H1 (cell line): ENCODE measurements at regions not wholly inside any gene's neighbourhood (a gene's known extent, or its start where the extent isn't known, plus 50 kb on each side); places are given as distances from the start of the nearest gene placed in this dataset.

Source experiments
- CTCF ChIA-PET: fragments of 300-600 bp; sonication (Branson Sonifier 250); formaldehyde crosslinking; loops from one replicate; lab custom pipeline; 2021; ENCODE audit not compliant: partially characterized antibody; lab: Charles Lee
- POLR2A ChIA-PET: fragments of 300-600 bp; sonication (Branson Sonifier 250); formaldehyde crosslinking; loops from one replicate; lab custom pipeline; 2021; ENCODE audit warnings: inconsistent platforms; ENCODE audit not compliant: partially characterized antibody; lab: Charles Lee
- DNase-seq, 2 experiments: peaks; one replicate each; pipeline versions ENCODE4 v3.0.0 to v3.0.0-alpha.2; 2010 to 2022; ENCODE audit warnings: low spot score in 2 of 2, low read depth in 1 of 2, mixed read lengths in 1 of 2
- FAIRE-seq: peaks from 2 replicates; lab custom pipeline; 2011; peaks lifted over from hg19 to GRCh38; lab: Jason Lieb, UNC
- H2AFZ ChIP-seq: 2 replicates; pipeline ENCODE4 v1.8.1; 2012; ENCODE audit warnings: low read length, inconsistent platforms
- H2AK5ac ChIP-seq: 2 replicates; pipeline ENCODE4 v1.6.1; 2013; ENCODE audit warnings: low read depth, low read length
- H2BK120ac ChIP-seq: replicated peaks from 2 replicates; pipeline ENCODE3; 2013; ENCODE audit warnings: low read depth, low read length, inconsistent platforms
- H2BK12ac ChIP-seq: 2 replicates; pipeline ENCODE4 v1.6.1; 2013; ENCODE audit warnings: low read depth, low read length
- H2BK15ac ChIP-seq: 2 replicates; pipeline ENCODE4 v1.6.1; 2013; ENCODE audit warnings: low read length
- H2BK20ac ChIP-seq: 2 replicates; pipeline ENCODE4 v1.6.1; 2013; ENCODE audit warnings: low read length
- H2BK5ac ChIP-seq: 2 replicates; pipeline ENCODE4 v1.6.1; 2013; ENCODE audit warnings: low read depth, low read length
- H3K14ac ChIP-seq: 2 replicates; pipeline ENCODE4 v1.6.1; 2013; ENCODE audit warnings: inconsistent platforms; ENCODE audit not compliant: insufficient read length
- H3K18ac ChIP-seq: 2 replicates; pipeline ENCODE4 v1.6.1; 2013; ENCODE audit warnings: low read length; ENCODE audit errors: extremely low read depth
- H3K23ac ChIP-seq: 2 replicates; pipeline ENCODE4 v1.6.1; 2013; ENCODE audit warnings: inconsistent platforms; ENCODE audit not compliant: insufficient read length
- H3K23me2 ChIP-seq: 2 replicates; pipeline ENCODE4 v1.6.1; 2013; ENCODE audit warnings: low read depth, low read length
- H3K27ac ChIP-seq: 2 replicates; pipeline ENCODE4 v1.6.1; 2011; ENCODE audit warnings: low read depth, low read length, inconsistent platforms
- H3K27me3 ChIP-seq, 4 experiments: replicated peaks in 1 of 4; 1 replicate in 1 of 4; 2 replicates in 3 of 4; pipeline versions ENCODE4 v1.6.1 to v1.8.1; 2011 to 2013; ENCODE audit warnings: low read length in 3 of 4, mild to moderate bottlenecking in 3 of 4, inconsistent platforms in 2 of 4, mixed read lengths in 2 of 4, moderate library complexity in 1 of 4; ENCODE audit not compliant: control insufficient read depth in 3 of 4, insufficient read depth in 3 of 4; ENCODE audit errors: extremely low read depth in 1 of 4
- H3K36me3 ChIP-seq, 4 experiments: 2 replicates each; pipeline versions ENCODE4 v1.6.1 to v1.8.1; 2011 to 2013; ENCODE audit warnings: mild to moderate bottlenecking in 4 of 4, low read length in 3 of 4, moderate library complexity in 2 of 4, control low read depth in 1 of 4, inconsistent platforms in 1 of 4; ENCODE audit not compliant: insufficient read depth in 4 of 4, control insufficient read depth in 2 of 4
- H3K4ac ChIP-seq: replicated peaks from 2 replicates; pipeline ENCODE3; 2013; ENCODE audit warnings: low read length, low read depth, mixed read lengths, inconsistent platforms; ENCODE audit not compliant: insufficient read length
- H3K4me1 ChIP-seq, 4 experiments: replicated peaks in 1 of 4; 1 replicate in 1 of 4; 2 replicates in 3 of 4; pipeline versions ENCODE4 v1.6.1 to v1.8.1; 2011 to 2013; ENCODE audit warnings: low read length in 3 of 4, inconsistent platforms in 2 of 4, mixed read lengths in 1 of 4; ENCODE audit not compliant: insufficient read depth in 4 of 4, control insufficient read depth in 3 of 4
- H3K4me2 ChIP-seq, 2 experiments: 2 replicates each; pipeline versions ENCODE4 v1.6.1 to v1.8.1; 2011 to 2013; ENCODE audit warnings: low read depth in 2 of 2, low read length in 2 of 2, control low read depth in 1 of 2, inconsistent platforms in 1 of 2, mild to moderate bottlenecking in 1 of 2; ENCODE audit not compliant: insufficient read depth in 1 of 2
- H3K4me3 ChIP-seq, 4 experiments: fragments of 200-600, 300-600 bp in 1 of 4; sonication (generic), shearing (Covaris generic), sonication (Bioruptor Twin) in 1 of 4; 2 replicates each; pipeline versions ENCODE4 v1.5.1 to v1.8.1; 2011 to 2016; ENCODE audit warnings: low read length in 4 of 4, low read depth in 3 of 4, control low read depth in 2 of 4, inconsistent platforms in 2 of 4, mild to moderate bottlenecking in 2 of 4, mixed read lengths in 1 of 4, moderate library complexity in 1 of 4; ENCODE audit not compliant: insufficient read depth in 2 of 4; ENCODE audit errors: extremely low read depth in 1 of 4
- H3K56ac ChIP-seq: replicated peaks from 2 replicates; pipeline ENCODE3; 2013; ENCODE audit warnings: low read depth, mild to moderate bottlenecking, mixed read lengths, low read length, inconsistent platforms; ENCODE audit not compliant: insufficient read length
- H3K79me1 ChIP-seq: 2 replicates; pipeline ENCODE4 v1.6.1; 2013; ENCODE audit warnings: low read depth, low read length, control low read depth
- H3K79me2 ChIP-seq, 2 experiments: 2 replicates each; pipeline versions ENCODE4 v1.6.1 to v1.8.1; 2012 to 2013; ENCODE audit warnings: low read length in 2 of 2, mild to moderate bottlenecking in 2 of 2, inconsistent platforms in 1 of 2; ENCODE audit not compliant: insufficient read depth in 2 of 2, control insufficient read depth in 1 of 2
- H3K9ac ChIP-seq, 4 experiments: replicated peaks in 1 of 4; 1 replicate in 1 of 4; 2 replicates in 3 of 4; pipeline versions ENCODE4 v1.6.1 to v1.8.1; 2011 to 2013; ENCODE audit warnings: low read depth in 3 of 4, low read length in 3 of 4, control low read depth in 2 of 4, mild to moderate bottlenecking in 2 of 4, moderate library complexity in 2 of 4, inconsistent platforms in 1 of 4; ENCODE audit errors: extremely low read depth in 1 of 4
- H3K9me3 ChIP-seq, 2 experiments: 2 replicates each; pipeline versions ENCODE4 v1.6.1 to v1.8.1; 2012 to 2013; ENCODE audit warnings: mild to moderate bottlenecking in 2 of 2, moderate library complexity in 2 of 2, control low read depth in 1 of 2, inconsistent platforms in 1 of 2, low read depth in 1 of 2, low read length in 1 of 2, mixed read lengths in 1 of 2; ENCODE audit not compliant: insufficient read depth in 2 of 2
- H4K20me1 ChIP-seq, 2 experiments: replicated peaks in 1 of 2; 2 replicates each; pipeline versions ENCODE3 to v1.8.1; 2011 to 2013; ENCODE audit warnings: inconsistent platforms in 2 of 2, low read length in 2 of 2, mild to moderate bottlenecking in 1 of 2; ENCODE audit not compliant: insufficient read depth in 2 of 2, control insufficient read depth in 1 of 2
- H4K5ac ChIP-seq: 2 replicates; pipeline ENCODE4 v1.6.1; 2013; ENCODE audit warnings: low read length, low read depth, mixed read lengths, inconsistent platforms; ENCODE audit not compliant: insufficient read length
- H4K8ac ChIP-seq: 2 replicates; pipeline ENCODE4 v1.8.0; 2013; ENCODE audit warnings: mild to moderate bottlenecking, moderate library complexity, low read length, inconsistent platforms; ENCODE audit not compliant: insufficient read depth; ENCODE audit errors: extremely low read depth
- H4K91ac ChIP-seq: replicated peaks from 2 replicates; pipeline ENCODE3; 2013; ENCODE audit warnings: low read length, mixed read lengths, inconsistent platforms; ENCODE audit not compliant: insufficient read length
- CHD1 ChIP-seq: IDR thresholded peaks from 2 replicates; pipeline ENCODE4 v1.6.1; 2012; ENCODE audit warnings: low read depth, low read length, improper control_type of control experiment
- KDM4A ChIP-seq: IDR thresholded peaks from one replicate; pipeline ENCODE4 v1.7.1; 2012; ENCODE audit warnings: low read depth, mild to moderate bottlenecking, moderate library complexity, low read length, inconsistent platforms; ENCODE audit not compliant: severe bottlenecking
- NRF1 ChIP-seq: IDR thresholded peaks from 2 replicates; pipeline ENCODE4 v1.6.1; 2011; ENCODE audit warnings: mild to moderate bottlenecking, low read depth, low read length, improper control_type of control experiment
- RAD21 ChIP-seq, 2 experiments: IDR thresholded peaks in 1 of 2; conservative IDR thresholded peaks in 1 of 2; 2 replicates each; pipeline ENCODE4 v1.6.1; 2011; ENCODE audit warnings: low read depth in 2 of 2, low read length in 2 of 2, improper control_type of control experiment in 1 of 2, inconsistent platforms in 1 of 2, mild to moderate bottlenecking in 1 of 2, moderate library complexity in 1 of 2
- TCF12 ChIP-seq: IDR thresholded peaks from 2 replicates; pipeline ENCODE4 v1.6.1; 2011; ENCODE audit warnings: low read depth, mild to moderate bottlenecking, low read length
- WGBS, 2 experiments: shearing (Covaris generic) in 1 of 2; methylation state at CpG; one replicate each; pipeline versions ENCODE4 v1.1.6 to v1.1.7; 2013 to 2015; ENCODE audit warnings: low lambda C conversion rate in 2 of 2, mixed read lengths in 2 of 2, inconsistent platforms in 1 of 2, low coverage in 1 of 2, missing lambda C conversion rate in 1 of 2; ENCODE audit not compliant: insufficient replicate concordance in 2 of 2, insufficient coverage in 1 of 2, insufficient read length in 1 of 2; ENCODE audit errors: extremely low coverage in 1 of 2, missing lambda C conversion rate in 1 of 2; 5-methylcytosine and 5-hydroxymethylcytosine counted together
- TF ChIP-seq, protein P1 (sequence below): IDR thresholded peaks from 2 replicates; pipeline ENCODE4 v1.6.1; 2012; ENCODE audit warnings: low read length, inconsistent platforms

DNA sequence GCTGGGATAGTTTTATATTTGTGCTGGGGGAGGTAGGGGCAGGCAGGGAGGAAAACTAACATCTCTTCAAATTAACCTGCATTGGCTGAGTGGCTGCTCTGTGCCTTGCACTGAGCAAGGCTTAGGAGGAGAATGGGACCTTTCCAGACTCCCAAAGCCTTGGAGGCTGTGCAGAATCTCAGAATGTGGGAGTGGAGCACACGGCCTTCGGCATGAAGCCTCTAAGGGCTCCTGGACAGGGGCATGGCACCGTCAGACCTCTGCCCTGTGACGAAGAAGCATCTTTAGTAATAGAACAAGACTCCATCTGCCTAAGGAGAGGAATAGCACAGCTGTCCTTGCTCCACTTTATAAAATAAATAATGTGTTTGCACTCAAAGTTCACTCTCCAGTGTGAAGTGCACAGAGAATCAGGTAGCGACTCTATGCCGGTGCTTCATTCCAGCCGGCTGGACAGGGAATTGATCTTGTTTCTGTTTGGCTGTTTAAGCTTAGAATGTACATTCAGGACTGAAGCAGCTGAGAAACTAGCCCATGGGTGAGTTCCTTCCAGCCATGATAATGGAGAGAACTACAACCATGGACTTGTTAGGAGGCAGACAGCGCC lies 228.5 kb upstream of the ADAMTS9 start:
- Histone ChIP-seq H2BK20ac (no peak overlapping the region; the same call in 1 of the 2 replicates), H3K4ac (no peak overlapping the region), H4K91ac (no peak overlapping the region), H2BK15ac (no peak overlapping the region), H3K23me2 (no peaks in the 10 kb centered on the region), H3K4me3 (no peak overlapping the region), H3K27me3 (peaks cover 0 to 5% (median under 1%) of the 10 kb centered on the region in 4 experiments; a peak in 2 of 7 replicates), H3K27ac (no peak overlapping the region), H3K79me2 (no peaks in the 10 kb centered on the region), H2BK120ac (no peak overlapping the region), H3K56ac (no peak overlapping the region), H3K23ac (no peak overlapping the region), H3K36me3 (no peaks in the 10 kb centered on the region), H3K4me1 (peaks cover 2 to 16% (median 6%) of the 10 kb centered on the region in 4 experiments; a peak in 4 of 7 replicates), H2BK12ac (no peak overlapping the region), H3K9ac (no peak overlapping the region), H3K4me2 (0 out of 4 replicates have a peak overlapping the region, but pooled peaks of 1 of the 2 experiments have one; percentile 47), H2AK5ac (peak overlapping the region; percentile 34; the same call in 1 of the 2 replicates), H3K9me3 (no peaks in the 10 kb centered on the region), H4K8ac (no peak overlapping the region), H3K79me1 (no peaks in the 10 kb centered on the region), H3K18ac (no peak overlapping the region; the same call in none of the 2 replicates), H4K20me1 (no peaks in the 10 kb centered on the region), H2BK5ac (no peak overlapping the region), H4K5ac (no peak overlapping the region), H3K14ac (no peak overlapping the region), H2AFZ (no peak overlapping the region)
- 85% methylated on average over 8 of the region's 8 CpGs; no CpG with 5 or more reads in 1 of the 2 experiments for WGBS, 2 experiments
- ChIA-PET CTCF (interaction anchor here (1.1 kb wide), 1 partner anchor 254 kb away, joined by 3 read pairs; no protein-coding TSS in a partner anchor), POLR2A (no interaction called here)
- no peak for DNase-seq
- no peak for FAIRE-seq
- TF ChIP-seq CHD1, result no peak
- no peak for TF ChIP-seq NRF1
- no peak for TF ChIP-seq RAD21 (IDR thresholded peaks at IDR 0.05 in 1 of 2, conservative IDR thresholded peaks at IDR 0.05 in 1 of 2; ENCODE audit: low read depth in 2 of 2, low read length in 2 of 2)
- TF ChIP-seq, protein P1, sequence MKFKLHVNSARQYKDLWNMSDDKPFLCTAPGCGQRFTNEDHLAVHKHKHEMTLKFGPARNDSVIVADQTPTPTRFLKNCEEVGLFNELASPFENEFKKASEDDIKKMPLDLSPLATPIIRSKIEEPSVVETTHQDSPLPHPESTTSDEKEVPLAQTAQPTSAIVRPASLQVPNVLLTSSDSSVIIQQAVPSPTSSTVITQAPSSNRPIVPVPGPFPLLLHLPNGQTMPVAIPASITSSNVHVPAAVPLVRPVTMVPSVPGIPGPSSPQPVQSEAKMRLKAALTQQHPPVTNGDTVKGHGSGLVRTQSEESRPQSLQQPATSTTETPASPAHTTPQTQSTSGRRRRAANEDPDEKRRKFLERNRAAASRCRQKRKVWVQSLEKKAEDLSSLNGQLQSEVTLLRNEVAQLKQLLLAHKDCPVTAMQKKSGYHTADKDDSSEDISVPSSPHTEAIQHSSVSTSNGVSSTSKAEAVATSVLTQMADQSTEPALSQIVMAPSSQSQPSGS, result no peak
- TF ChIP-seq TCF12, result no peak
- no peak for TF ChIP-seq KDM4A
